SK-N-SH (cell line): ENCODE measurements at regions not wholly inside any gene's neighbourhood (a gene's known extent, or its start where the extent isn't known, plus 50 kb on each side); places are given as distances from the start of the nearest gene placed in this dataset.

Experiments
- FOXM1 ChIP-seq: IDR thresholded peaks from 2 replicates; pipeline ENCODE4 v1.4.0; 2012; ENCODE audit warnings: low read depth, mild to moderate bottlenecking
- RCOR1 ChIP-seq: fragments of 150-350 bp; IDR thresholded peaks from 2 replicates; pipeline ENCODE4 v1.6.1; 2017; ENCODE audit warnings: antibody characterized with exemption, low read length
- SIN3A ChIP-seq: IDR thresholded peaks from 2 replicates; pipeline ENCODE4 v1.6.1; 2012; ENCODE audit warnings: low read depth, mild to moderate bottlenecking, low read length, moderate library complexity, borderline replicate concordance
- TF ChIP-seq, protein P1 (sequence below): fragments of 200-600 bp; sonication (generic); IDR thresholded peaks from 2 replicates; pipeline ENCODE4 v1.6.1; 2017; ENCODE audit warnings: antibody characterized with exemption, mild to moderate bottlenecking, moderate library complexity
- TF ChIP-seq, protein P2 (sequence below): IDR thresholded peaks from 2 replicates; pipeline ENCODE4 v1.4.0; 2012; ENCODE audit warnings: low read depth, borderline replicate concordance
- TF ChIP-seq, protein P3 (sequence below): IDR thresholded peaks from 2 replicates; pipeline ENCODE4; 2012
- TF ChIP-seq, protein P4 (sequence below): IDR thresholded peaks from 2 replicates; pipeline ENCODE4 v1.6.1; 2012; ENCODE audit warnings: mild to moderate bottlenecking, low read depth, low read length, moderate library complexity

DNA sequence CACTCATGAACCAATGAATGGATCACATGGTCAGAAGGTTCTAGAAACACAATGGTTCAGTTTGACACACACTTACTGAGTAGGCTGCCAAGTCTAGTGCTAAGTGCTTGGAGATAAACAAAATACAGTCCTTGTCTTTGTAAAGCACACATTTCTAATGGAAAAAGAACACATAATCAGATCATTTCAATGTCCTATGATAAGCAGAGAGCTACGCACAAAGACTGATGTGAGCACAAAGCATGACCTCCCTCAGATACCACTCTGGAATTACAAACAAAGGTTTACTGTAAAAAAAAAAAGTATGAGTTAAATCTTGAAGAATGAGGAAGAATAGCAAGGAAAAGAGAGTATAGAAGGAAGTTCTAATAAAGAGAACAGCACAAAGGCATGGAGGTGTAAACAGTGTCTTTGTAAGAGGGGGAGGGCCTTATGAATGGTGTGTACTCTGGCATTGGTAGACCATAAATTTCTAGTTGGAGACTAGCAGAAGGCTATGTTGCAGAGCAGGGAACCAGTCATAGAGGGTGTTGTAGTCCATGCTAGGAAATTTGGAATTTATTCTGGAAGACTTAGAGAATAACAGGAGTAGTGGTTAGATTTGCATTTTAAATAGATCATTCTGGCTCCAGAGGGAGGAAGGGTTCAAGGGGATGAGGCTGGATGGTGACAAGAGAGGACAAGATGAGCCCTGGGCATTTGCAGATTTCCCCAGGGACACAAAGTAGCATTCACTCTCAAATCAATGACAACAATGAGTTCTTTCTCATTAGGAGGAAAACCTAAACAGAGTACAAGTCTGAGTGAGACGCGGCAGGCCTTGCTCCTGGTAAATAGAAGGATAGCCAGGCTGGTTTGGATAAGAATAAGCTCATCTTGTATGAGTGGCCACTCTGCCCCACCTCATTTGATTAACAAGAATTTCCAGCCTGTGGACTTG lies 468.0 kb downstream of the TOX3 start:
- TF ChIP-seq, protein P1, sequence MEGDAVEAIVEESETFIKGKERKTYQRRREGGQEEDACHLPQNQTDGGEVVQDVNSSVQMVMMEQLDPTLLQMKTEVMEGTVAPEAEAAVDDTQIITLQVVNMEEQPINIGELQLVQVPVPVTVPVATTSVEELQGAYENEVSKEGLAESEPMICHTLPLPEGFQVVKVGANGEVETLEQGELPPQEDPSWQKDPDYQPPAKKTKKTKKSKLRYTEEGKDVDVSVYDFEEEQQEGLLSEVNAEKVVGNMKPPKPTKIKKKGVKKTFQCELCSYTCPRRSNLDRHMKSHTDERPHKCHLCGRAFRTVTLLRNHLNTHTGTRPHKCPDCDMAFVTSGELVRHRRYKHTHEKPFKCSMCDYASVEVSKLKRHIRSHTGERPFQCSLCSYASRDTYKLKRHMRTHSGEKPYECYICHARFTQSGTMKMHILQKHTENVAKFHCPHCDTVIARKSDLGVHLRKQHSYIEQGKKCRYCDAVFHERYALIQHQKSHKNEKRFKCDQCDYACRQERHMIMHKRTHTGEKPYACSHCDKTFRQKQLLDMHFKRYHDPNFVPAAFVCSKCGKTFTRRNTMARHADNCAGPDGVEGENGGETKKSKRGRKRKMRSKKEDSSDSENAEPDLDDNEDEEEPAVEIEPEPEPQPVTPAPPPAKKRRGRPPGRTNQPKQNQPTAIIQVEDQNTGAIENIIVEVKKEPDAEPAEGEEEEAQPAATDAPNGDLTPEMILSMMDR, result no peak
- TF ChIP-seq RCOR1 (no peak), SIN3A (no peak), FOXM1 (no peak)
- TF ChIP-seq, protein P2, sequence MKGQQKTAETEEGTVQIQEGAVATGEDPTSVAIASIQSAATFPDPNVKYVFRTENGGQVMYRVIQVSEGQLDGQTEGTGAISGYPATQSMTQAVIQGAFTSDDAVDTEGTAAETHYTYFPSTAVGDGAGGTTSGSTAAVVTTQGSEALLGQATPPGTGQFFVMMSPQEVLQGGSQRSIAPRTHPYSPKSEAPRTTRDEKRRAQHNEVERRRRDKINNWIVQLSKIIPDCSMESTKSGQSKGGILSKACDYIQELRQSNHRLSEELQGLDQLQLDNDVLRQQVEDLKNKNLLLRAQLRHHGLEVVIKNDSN, result no peak
- TF ChIP-seq, protein P3, sequence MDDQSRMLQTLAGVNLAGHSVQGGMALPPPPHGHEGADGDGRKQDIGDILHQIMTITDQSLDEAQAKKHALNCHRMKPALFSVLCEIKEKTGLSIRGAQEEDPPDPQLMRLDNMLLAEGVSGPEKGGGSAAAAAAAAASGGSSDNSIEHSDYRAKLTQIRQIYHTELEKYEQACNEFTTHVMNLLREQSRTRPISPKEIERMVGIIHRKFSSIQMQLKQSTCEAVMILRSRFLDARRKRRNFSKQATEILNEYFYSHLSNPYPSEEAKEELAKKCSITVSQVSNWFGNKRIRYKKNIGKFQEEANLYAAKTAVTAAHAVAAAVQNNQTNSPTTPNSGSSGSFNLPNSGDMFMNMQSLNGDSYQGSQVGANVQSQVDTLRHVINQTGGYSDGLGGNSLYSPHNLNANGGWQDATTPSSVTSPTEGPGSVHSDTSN, result no peak
- TF ChIP-seq, protein P4, sequence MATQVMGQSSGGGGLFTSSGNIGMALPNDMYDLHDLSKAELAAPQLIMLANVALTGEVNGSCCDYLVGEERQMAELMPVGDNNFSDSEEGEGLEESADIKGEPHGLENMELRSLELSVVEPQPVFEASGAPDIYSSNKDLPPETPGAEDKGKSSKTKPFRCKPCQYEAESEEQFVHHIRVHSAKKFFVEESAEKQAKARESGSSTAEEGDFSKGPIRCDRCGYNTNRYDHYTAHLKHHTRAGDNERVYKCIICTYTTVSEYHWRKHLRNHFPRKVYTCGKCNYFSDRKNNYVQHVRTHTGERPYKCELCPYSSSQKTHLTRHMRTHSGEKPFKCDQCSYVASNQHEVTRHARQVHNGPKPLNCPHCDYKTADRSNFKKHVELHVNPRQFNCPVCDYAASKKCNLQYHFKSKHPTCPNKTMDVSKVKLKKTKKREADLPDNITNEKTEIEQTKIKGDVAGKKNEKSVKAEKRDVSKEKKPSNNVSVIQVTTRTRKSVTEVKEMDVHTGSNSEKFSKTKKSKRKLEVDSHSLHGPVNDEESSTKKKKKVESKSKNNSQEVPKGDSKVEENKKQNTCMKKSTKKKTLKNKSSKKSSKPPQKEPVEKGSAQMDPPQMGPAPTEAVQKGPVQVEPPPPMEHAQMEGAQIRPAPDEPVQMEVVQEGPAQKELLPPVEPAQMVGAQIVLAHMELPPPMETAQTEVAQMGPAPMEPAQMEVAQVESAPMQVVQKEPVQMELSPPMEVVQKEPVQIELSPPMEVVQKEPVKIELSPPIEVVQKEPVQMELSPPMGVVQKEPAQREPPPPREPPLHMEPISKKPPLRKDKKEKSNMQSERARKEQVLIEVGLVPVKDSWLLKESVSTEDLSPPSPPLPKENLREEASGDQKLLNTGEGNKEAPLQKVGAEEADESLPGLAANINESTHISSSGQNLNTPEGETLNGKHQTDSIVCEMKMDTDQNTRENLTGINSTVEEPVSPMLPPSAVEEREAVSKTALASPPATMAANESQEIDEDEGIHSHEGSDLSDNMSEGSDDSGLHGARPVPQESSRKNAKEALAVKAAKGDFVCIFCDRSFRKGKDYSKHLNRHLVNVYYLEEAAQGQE, result no peak
